Neural progenitor cell (in vitro differentiated cells): ENCODE measurements at regions not wholly inside any gene's neighbourhood (a gene's known extent, or its start where the extent isn't known, plus 50 kb on each side); places are given as distances from the start of the nearest gene placed in this dataset.

Source experiments
- DNase-seq: peaks from one replicate; pipeline ENCODE4 v3.0.0-alpha.2; 2016; ENCODE audit warnings: low spot score
- H2AFZ ChIP-seq: fragments of 200-600 bp; sonication (generic); replicated peaks from 2 replicates; pipeline ENCODE4 v1.6.1; 2016; ENCODE audit warnings: antibody characterized with exemption
- H3F3A ChIP-seq: fragments of 200-600 bp; sonication (generic); 2 replicates; pipeline ENCODE4 v1.6.1; 2016; ENCODE audit warnings: antibody characterized with exemption, low read depth
- H3K27ac ChIP-seq: fragments of 200-600 bp; sonication (generic); 2 replicates; pipeline ENCODE4 v1.5.1; 2016; ENCODE audit warnings: mild to moderate bottlenecking
- H3K27me3 ChIP-seq: fragments of 200-600 bp; sonication (generic); 2 replicates; pipeline ENCODE4 v1.6.1; 2016; ENCODE audit warnings: mild to moderate bottlenecking, moderate library complexity
- H3K36me3 ChIP-seq: fragments of 200-600 bp; sonication (generic); 2 replicates; pipeline ENCODE4 v1.5.1; 2016
- H3K4me1 ChIP-seq: fragments of 200-600 bp; sonication (generic); 2 replicates; pipeline ENCODE4 v1.6.1; 2016; ENCODE audit warnings: mixed run types
- H3K4me2 ChIP-seq: fragments of 200-600 bp; sonication (generic); 2 replicates; pipeline ENCODE4 v1.6.1; 2016
- H3K4me3 ChIP-seq: fragments of 200-600 bp; sonication (generic); 2 replicates; pipeline ENCODE4 v1.5.1; 2016
- H3K79me2 ChIP-seq: fragments of 200-600 bp; sonication (generic); 2 replicates; pipeline ENCODE4 v1.6.1; 2016; ENCODE audit warnings: low read depth
- H3K9ac ChIP-seq: fragments of 200-600 bp; sonication (generic); 2 replicates; pipeline ENCODE4 v1.6.1; 2016
- H3K9me3 ChIP-seq: fragments of 200-600 bp; sonication (generic); 2 replicates; pipeline ENCODE4 v1.5.1; 2016; ENCODE audit warnings: low read depth
- H4K20me1 ChIP-seq: fragments of 200-600 bp; sonication (generic); 2 replicates; pipeline ENCODE4 v1.6.1; 2016; ENCODE audit warnings: low read depth
- H3K27ac Mint-ChIP-seq: 3 replicates; pipeline ENCODE4 v1.8.0; 2021; ENCODE audit warnings: mixed read lengths
- H3K27me3 Mint-ChIP-seq: 2 replicates; pipeline ENCODE4 v1.8.0; 2022; ENCODE audit warnings: low read depth, mild to moderate bottlenecking, inconsistent platforms, moderate library complexity, mixed read lengths; ENCODE audit not compliant: insufficient read depth
- H3K36me3 Mint-ChIP-seq: 3 replicates; pipeline ENCODE4 v1.8.0; 2021; ENCODE audit warnings: mixed read lengths
- H3K4me1 Mint-ChIP-seq: 3 replicates; pipeline ENCODE4 v1.8.0; 2021; ENCODE audit warnings: mixed read lengths
- H3K4me3 Mint-ChIP-seq: 3 replicates; pipeline ENCODE4 v1.8.0; 2021; ENCODE audit warnings: mild to moderate bottlenecking, moderate library complexity, mixed read lengths
- H3K9me3 Mint-ChIP-seq: 3 replicates; pipeline ENCODE4 v1.8.0; 2020; ENCODE audit warnings: mixed read lengths
- CTCF ChIP-seq: fragments of 200-600 bp; sonication (generic); IDR thresholded peaks from 2 replicates; pipeline ENCODE4 v1.5.1; 2017; ENCODE audit warnings: antibody characterized with exemption, mild to moderate bottlenecking
- EZH2 ChIP-seq: fragments of 200-600 bp; sonication (generic); IDR thresholded peaks from 2 replicates; pipeline ENCODE4 v1.6.1; 2017; ENCODE audit warnings: antibody characterized with exemption, mild to moderate bottlenecking, moderate library complexity
- EZH2phosphoT487 ChIP-seq: fragments of 200-600 bp; sonication (generic); IDR thresholded peaks from 2 replicates; pipeline ENCODE4 v1.6.1; 2017; ENCODE audit warnings: antibody characterized with exemption

- Histone ChIP-seq H3F3A (no peaks in the 10 kb centered on the region), H3K79me2 (no peaks in the 10 kb centered on the region), H3K4me3 (no peak overlapping the region), H4K20me1 (no peaks in the 10 kb centered on the region), H3K9ac (no peak overlapping the region), H3K36me3 (no peaks in the 10 kb centered on the region), H3K4me1 (no peaks in the 10 kb centered on the region), H3K27ac (no peak overlapping the region), H3K4me2 (no peak overlapping the region), H3K27me3 (no peaks in the 10 kb centered on the region), H2AFZ (no peak overlapping the region), H3K9me3 (no peaks in the 10 kb centered on the region)
- no peaks in the 10 kb centered on the region for H3K4me1 Mint-ChIP-seq
- TF ChIP-seq EZH2phosphoT487 (no peak), CTCF (no peak), EZH2 (no peak)
- H3K9me3 Mint-ChIP-seq = no peaks in the 10 kb centered on the region
- DNase-seq = no peak
- H3K36me3 Mint-ChIP-seq = no peaks in the 10 kb centered on the region
- H3K4me3 Mint-ChIP-seq = no peak overlapping the region
- H3K27me3 Mint-ChIP-seq = peaks cover 5% of the 10 kb centered on the region
- no peak overlapping the region for H3K27ac Mint-ChIP-seq
Measured at GRCh38 chr6:45722876-45723275, 292.8 kb downstream of the CLIC5 start.

GRCh38 chr6:45721665-45722064 lies 294.0 kb downstream of the CLIC5 start:
- no peak for DNase-seq
- Histone ChIP-seq H3K9ac (no peak overlapping the region), H3K9me3 (no peaks in the 10 kb centered on the region), H3K4me1 (no peaks in the 10 kb centered on the region), H3F3A (no peaks in the 10 kb centered on the region), H3K36me3 (no peaks in the 10 kb centered on the region), H3K4me2 (no peak overlapping the region), H3K27me3 (no peaks in the 10 kb centered on the region), H3K27ac (no peak overlapping the region), H3K4me3 (no peak overlapping the region), H4K20me1 (no peaks in the 10 kb centered on the region), H3K79me2 (no peaks in the 10 kb centered on the region), H2AFZ (no peak overlapping the region)
- no peak overlapping the region for H3K4me3 Mint-ChIP-seq
- no peaks in the 10 kb centered on the region for H3K4me1 Mint-ChIP-seq
- H3K27me3 Mint-ChIP-seq = peaks cover 2% of the 10 kb centered on the region
- H3K27ac Mint-ChIP-seq = no peak overlapping the region
- no peaks in the 10 kb centered on the region for H3K9me3 Mint-ChIP-seq
- TF ChIP-seq CTCF = peak; percentile 15
- TF ChIP-seq EZH2phosphoT487 = no peak
- TF ChIP-seq EZH2 = no peak
- no peaks in the 10 kb centered on the region for H3K36me3 Mint-ChIP-seq

- no peak overlapping the region for H3K4me3 ChIP-seq
- no peak overlapping the region for H3K27ac ChIP-seq
- no peaks in the 10 kb centered on the region for H3K9me3 Mint-ChIP-seq
- H3K4me3 Mint-ChIP-seq = no peak overlapping the region
- H4K20me1 ChIP-seq = no peaks in the 10 kb centered on the region
- H3K27me3 ChIP-seq = no peaks in the 10 kb centered on the region
- H3K9ac ChIP-seq = no peak overlapping the region
- no peak overlapping the region for H2AFZ ChIP-seq
- peaks cover 3% of the 10 kb centered on the region for H3K4me1 ChIP-seq
- no peak overlapping the region for H3K27ac Mint-ChIP-seq
- no peaks in the 10 kb centered on the region for H3K36me3 Mint-ChIP-seq
- H3K27me3 Mint-ChIP-seq = peaks cover 3% of the 10 kb centered on the region
- no peaks in the 10 kb centered on the region for H3K79me2 ChIP-seq
- peaks cover 9% of the 10 kb centered on the region for H3K4me1 Mint-ChIP-seq
- no peak for DNase-seq
- no peaks in the 10 kb centered on the region for H3K36me3 ChIP-seq
- no peaks in the 10 kb centered on the region for H3K9me3 ChIP-seq
- no peaks in the 10 kb centered on the region for H3F3A ChIP-seq
- TF ChIP-seq EZH2 = no peak
- no peak for TF ChIP-seq CTCF
- TF ChIP-seq EZH2phosphoT487 = no peak
- H3K4me2 ChIP-seq = no peak overlapping the region
Measured at GRCh38 chr6:45718871-45719270, 296.8 kb downstream of the CLIC5 start.

- H3K4me3 ChIP-seq = no peak overlapping the region
Measured at GRCh38 chr6:45718131-45718530, 297.5 kb downstream of the CLIC5 start.

More at GRCh38 chr6:45718131-45718530, 297.5 kb downstream of the CLIC5 start:
- Mint-ChIP-seq H3K9me3 (no peaks in the 10 kb centered on the region), H3K27ac (no peak overlapping the region), H3K4me3 (no peak overlapping the region), H3K27me3 (peaks cover 5% of the 10 kb centered on the region), H3K36me3 (no peaks in the 10 kb centered on the region), H3K4me1 (peaks cover 9% of the 10 kb centered on the region)
- Histone ChIP-seq H3F3A (no peaks in the 10 kb centered on the region), H3K27me3 (no peaks in the 10 kb centered on the region), H3K9ac (no peak overlapping the region), H3K4me2 (no peak overlapping the region), H3K9me3 (no peaks in the 10 kb centered on the region), H3K4me1 (peaks cover 3% of the 10 kb centered on the region), H3K79me2 (no peaks in the 10 kb centered on the region), H3K27ac (no peak overlapping the region), H3K36me3 (no peaks in the 10 kb centered on the region), H2AFZ (no peak overlapping the region), H4K20me1 (no peaks in the 10 kb centered on the region)
- DNase-seq = no peak
- TF ChIP-seq CTCF (no peak), EZH2 (no peak), EZH2phosphoT487 (no peak)
